GOT3 (cell line): ENCODE measurements at regions not wholly inside any gene's neighbourhood (a gene's known extent, or its start where the extent isn't known, plus 50 kb on each side); places are given as distances from the start of the nearest gene placed in this dataset.

Experiments used
- DNase-seq: peaks from one replicate; lab custom pipeline; 2025; ENCODE audit warnings: mixed read lengths; lab: John Stamatoyannopoulos, UW

- no peak for DNase-seq
Measured at GRCh38 chr2:139835101-139835500, 1054.9 kb upstream of the NXPH2 start.

GRCh38 chr2:139828011-139828410, 1047.8 kb upstream of the NXPH2 start:
- no peak for DNase-seq

DNA sequence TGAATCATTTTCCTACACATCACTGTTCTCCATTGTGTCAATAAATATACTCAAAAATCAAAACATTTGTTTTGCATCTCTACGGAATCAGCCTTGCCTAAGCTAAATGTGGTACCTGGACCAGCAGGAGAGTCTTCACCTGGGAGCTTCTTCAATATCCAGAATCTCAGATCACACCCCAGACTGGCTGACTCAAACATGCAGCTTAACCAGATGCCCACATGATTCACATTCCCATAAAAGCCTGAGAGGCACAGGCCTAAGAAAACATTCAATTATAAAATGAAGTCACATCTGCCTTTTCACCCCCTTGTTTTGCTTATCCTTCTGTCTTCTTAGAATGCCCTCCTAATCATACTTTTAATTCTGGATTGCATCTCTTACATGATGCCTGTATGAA, 1045.5 kb upstream of the NXPH2 start:
- no peak for DNase-seq

GRCh38 chr2:139819273-139819796, 1039.1 kb upstream of the NXPH2 start:
- no peak for DNase-seq

DNA sequence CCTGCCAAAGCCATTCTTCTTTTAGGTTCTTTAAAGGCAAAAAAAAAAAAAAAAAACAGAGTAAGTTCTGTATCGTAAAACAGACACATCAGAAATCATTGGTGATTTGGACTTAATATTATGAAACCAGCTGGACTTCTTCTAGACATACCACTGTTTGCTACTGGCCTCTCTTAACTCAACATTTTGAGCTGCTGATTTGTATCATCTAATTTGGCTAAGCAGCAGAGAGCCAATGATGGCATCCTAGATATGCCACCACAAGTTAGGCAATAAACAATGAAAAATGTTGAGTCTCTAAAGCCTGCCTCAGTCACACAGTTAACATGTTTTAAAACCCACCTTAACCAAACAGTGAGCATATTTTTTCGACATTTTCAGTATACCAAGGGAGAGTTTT, 1034.3 kb upstream of the NXPH2 start:
- DNase-seq = no peak

DNA sequence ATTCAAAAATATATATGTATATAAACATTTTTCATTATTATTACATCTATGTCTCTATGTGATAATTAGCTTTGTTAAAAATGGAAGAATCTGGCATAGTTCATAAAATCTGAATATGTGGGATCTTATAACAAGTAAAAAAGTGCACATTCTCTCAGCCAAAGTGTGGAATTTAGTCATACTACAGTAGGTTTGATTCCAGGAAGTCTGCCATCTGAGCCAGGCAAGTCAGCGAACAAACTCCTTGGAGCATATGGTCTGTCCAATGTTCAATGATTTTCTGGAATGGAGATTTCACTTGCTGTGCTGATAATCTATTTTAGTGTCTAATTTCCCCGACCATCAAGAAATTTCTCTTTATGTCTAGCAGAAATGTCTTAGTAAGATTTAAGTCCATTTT, 1033.2 kb upstream of the NXPH2 start:
- DNase-seq = no peak

DNA sequence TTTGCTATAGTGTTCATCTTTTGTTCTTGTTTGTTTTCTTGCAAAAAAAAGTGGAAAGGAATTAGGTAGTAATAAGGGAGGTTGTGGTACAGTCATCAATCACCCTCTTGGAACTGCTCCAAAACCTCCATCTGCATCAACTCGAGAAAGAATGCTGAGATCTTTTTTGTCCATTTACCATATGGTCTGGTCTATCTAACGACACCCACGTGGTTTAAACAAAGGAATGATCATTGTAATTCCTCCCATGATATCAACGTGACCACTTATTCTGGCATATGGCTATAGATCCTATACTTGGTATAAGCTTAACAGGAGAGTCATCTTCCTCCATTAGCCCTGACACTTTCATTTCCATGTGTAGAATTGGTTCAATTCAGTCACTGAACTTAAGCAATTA, 1025.3 kb upstream of the NXPH2 start:
- DNase-seq = no peak

DNA sequence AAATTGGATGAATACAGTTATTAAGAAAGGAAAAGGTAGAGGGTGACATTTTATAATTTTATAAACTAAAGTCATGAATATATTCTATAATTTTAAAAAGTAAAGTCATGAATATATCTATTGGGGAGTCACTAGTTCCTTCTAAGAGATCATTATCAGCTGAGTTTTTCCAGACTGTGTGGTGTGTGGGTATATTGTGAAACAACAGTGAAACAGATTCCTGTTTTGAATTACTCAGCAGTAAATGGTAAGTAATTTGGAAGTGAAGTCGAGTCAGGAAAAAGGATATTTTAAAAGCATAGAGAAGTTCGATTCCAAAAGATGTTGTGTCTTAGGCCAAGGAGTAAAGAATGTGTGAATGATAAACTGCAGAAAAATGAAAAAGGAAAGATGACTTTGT, 1018.2 kb upstream of the NXPH2 start:
- no peak for DNase-seq

DNA sequence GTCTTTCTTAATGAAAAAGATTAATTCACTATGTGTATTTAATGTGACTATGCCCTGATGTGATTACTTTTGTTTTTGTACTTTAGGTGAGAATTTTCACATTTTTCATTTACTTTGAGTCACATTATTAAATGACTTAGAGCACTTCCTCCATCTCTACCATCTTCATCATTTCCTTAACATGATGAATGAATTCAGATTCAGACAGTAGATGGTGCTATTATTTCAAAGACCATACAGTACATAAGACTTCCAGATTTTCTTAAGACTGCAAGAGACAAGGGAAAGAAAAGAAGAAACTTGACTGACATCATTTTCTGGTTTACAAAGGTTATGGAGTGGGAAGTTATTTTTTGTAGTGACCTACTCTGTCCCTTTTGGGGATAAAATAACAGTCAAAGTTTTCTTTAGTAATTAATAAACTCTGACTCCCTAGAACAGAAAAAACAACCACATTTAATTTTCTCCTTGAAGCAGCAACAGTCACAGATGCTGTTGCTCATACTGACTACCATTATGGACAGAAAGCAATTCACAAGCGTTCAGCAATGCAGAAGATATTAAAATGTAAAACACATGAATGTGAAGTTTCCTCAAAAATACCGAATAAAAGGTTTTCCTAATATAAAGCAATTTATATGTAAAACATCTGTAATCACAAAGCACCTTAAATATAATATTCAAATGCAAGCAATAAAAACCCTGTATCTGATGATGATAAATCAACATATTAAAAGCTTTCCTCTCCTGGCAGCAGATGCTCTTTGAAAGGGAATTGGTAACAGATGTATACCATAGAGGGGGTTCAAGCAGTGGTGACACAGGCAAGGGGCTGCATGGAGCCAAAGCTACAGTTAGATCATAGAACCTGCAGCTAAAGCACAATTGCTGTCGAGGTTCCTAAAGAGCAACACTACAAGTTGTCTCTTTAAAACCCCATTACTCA, 1010.9 kb upstream of the NXPH2 start:
- DNase-seq = no peak

GRCh38 chr2:139790136-139790535, 1009.9 kb upstream of the NXPH2 start:
- no peak for DNase-seq

DNA sequence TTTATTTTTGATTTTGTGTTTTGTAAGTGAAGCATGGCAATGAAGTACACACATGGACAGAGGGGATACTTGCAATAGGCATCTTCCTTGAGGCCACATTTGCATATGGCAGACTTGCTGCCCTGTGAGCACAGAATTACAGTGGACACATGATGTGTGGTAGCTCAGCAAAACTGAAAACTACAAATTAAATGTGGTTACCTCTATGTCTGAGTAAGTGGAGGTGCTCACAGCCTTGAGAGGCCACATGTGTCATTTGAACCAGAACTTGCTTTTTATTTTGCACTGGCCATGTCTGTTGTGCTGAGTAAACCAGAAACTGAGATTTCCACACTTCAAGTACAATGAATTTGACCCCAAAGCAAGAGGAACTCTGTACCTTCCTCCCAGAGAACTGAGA, 998.5 kb upstream of the NXPH2 start:
- no peak for DNase-seq

DNA sequence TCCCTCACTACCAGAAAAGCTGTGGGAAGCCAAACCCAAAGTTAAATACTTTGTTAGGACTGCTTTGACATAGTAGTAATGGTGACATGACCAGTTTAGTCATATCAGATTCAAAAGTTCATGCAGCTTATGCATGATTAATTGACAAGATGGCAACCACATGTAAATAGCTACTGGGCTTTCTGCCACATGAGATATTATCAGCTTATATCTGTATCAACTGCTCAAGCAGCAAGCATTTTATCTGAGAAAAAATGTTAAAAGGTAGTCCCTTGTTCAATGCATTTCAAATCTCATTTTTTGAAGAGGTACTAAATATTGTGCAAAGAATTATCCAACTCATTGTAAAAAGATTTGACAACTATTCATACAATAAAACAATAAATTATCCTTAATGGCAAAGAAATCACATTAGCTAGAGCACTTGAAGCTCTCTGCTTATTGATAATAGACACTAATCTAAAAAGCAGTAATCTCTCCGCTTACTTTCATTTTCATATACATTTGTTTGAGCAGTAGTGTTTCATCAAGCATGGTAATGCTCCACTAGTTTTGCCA, 993.6 kb upstream of the NXPH2 start:
- no peak for DNase-seq

GRCh38 chr2:139769633-139770032, 989.4 kb upstream of the NXPH2 start:
- no peak for DNase-seq

GRCh38 chr2:139763705-139764104, 983.5 kb upstream of the NXPH2 start:
- DNase-seq = no peak

DNA sequence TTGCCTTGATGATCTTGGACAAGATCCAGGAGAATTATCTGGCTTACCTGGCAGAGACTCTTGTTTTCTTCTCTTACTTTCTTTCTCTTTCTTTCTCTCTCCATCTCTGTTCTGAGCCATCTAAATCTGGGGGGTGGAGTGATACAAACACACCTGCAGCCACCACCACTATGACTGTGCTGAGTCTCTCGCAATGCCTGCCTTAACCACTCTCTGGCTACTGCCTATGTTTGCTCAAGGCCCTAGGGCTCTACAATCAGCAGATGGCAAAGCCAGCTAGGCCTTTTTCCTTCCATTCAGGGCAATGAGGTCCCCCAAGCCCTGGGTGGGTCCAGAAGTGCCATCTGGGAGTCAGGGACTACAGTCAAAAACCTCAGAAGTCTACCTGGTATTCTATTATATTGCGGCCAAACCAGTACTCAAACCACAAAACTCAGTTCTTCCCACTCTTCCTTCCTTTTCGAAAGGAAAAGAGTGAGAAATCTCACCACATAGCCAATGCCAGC, 978.9 kb upstream of the NXPH2 start:
- DNase-seq = no peak

DNA sequence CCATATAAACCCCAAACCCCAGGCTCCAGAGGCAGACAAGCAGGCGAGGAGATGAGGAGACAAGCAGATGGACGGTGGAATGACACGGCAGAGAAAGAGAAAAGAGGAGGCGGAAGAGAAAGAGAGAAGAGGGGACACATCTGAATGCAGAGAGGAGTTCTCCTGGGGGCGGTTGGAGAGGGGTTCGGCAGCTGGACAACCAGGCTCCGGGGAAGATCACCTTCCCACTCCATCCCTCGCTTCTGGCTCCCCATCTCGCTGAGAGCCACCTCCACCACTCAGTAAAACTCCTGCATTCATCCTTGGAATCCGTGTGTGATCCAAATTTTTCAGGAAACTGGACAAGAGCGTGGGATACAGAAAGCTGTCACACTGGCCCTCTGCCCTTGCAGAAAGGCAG, 966.7 kb upstream of the NXPH2 start:
- DNase-seq = no peak

- DNase-seq = no peak
Measured at GRCh38 chr2:139744273-139744672, 964.1 kb upstream of the NXPH2 start.

DNA sequence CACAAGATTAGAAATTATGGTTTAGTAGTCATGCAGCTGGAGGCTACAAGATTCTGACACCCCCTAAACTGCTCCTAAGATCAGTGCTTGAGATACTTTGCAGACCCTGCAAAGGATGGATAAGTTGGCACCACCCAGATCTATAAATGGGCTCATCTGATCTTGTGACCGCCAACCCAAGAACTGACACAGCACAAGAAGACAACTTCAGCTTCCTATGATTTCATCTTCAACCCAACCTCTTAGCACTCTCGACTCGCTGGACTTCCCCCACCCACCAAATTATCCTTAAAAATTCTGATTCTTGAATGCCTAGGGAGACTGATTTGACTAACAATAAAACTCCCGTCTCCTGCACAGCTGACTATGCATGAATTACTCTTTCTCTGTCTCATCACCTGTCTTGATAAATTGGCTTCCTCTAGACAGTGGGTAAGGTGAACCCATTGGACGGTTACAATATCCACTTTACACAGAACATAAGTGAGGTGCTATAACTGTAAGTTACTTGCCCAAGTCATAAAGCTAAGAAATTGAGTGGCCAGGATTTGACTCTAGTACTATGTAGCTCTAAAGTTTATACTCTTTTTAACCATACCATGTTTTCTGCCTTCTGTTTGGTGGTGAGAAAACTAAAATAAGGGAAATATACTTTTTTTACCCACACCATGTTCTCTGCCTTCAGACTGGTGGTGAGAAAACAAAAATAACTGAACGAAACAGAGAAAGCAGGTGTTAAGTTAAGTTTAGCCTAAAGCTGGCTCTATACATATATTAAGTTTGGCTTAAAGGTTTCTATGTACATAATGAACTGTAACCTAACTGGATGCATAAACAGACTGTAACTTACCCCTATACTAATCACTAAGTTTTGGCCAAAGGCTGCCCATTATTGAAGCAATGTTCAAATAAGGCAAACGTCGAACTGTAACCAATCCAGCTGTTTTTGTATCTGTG, 962.3 kb upstream of the NXPH2 start:
- DNase-seq = no peak

GRCh38 chr2:139737659-139738058, 957.5 kb upstream of the NXPH2 start:
- no peak for DNase-seq

GRCh38 chr2:139730197-139730596, 950.0 kb upstream of the NXPH2 start:
- no peak for DNase-seq

GRCh38 chr2:139721411-139721995, 941.3 kb upstream of the NXPH2 start:
- DNase-seq = no peak

DNA sequence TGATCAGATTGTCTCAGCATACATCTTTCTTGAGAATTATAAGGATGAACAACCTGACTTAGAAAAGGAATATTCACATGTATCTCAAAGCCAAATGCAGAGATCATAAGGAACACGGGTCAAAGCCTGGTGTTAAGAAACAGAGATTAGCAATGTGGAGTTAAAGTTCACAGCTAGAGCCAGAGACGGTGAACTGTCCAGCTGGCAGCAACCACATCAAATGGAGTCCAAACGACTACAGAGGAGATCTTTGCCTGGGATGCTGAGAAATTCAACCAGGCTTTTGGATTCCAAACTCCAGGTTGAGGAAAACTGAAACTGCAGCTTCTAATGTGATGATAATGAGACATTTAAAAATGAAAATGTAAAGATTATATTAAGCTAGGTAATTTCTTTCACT, 939.9 kb upstream of the NXPH2 start:
- no peak for DNase-seq
